SK-N-SH (cell line): ENCODE measurements at regions not wholly inside any gene's neighbourhood (a gene's known extent, or its start where the extent isn't known, plus 50 kb on each side); places are given as distances from the start of the nearest gene placed in this dataset.

Experiments
- CTCF ChIA-PET: fragments of 300-600, 350-600 bp; formaldehyde crosslinking; extraction: SDS; loops from one replicate; lab custom pipeline; 2021; lab: Yijun Ruan, JAX
- POLR2A ChIA-PET: fragments of 350-600 bp; sonication (Branson Sonifier 250); formaldehyde crosslinking; extraction: SDS; loops from one replicate; lab custom pipeline; 2020; ENCODE audit warnings: antibody characterized with exemption, inconsistent platforms; lab: Yijun Ruan, JAX
- DNase-seq: peaks from one replicate; pipeline ENCODE4 v3.0.0; 2012
- H2AFZ ChIP-seq: fragments of 200-600 bp; sonication (generic); 2 replicates; pipeline ENCODE4 v1.8.1; 2016; ENCODE audit warnings: antibody characterized with exemption, mild to moderate bottlenecking, low read depth
- H3F3A ChIP-seq: fragments of 200-600 bp; sonication (generic); replicated peaks from 2 replicates; pipeline ENCODE3; 2016; ENCODE audit warnings: antibody characterized with exemption, mild to moderate bottlenecking; ENCODE audit not compliant: insufficient read depth
- H3K27ac ChIP-seq, 2 experiments: fragments of 200-500 bp in 1 of 2; fragments of 200-600 bp in 1 of 2; sonication (Bioruptor generic) in 1 of 2; sonication (generic), shearing (Covaris generic) in 1 of 2; 2 replicates each; pipeline versions ENCODE4 v1.5.1 to v1.6.1; 2014 to 2016; ENCODE audit warnings: low read depth in 2 of 2, inconsistent platforms in 1 of 2, low read length in 1 of 2, mild to moderate bottlenecking in 1 of 2, mixed read lengths in 1 of 2
- H3K27me3 ChIP-seq: fragments of 200-600 bp; sonication (generic), shearing (Covaris generic); 2 replicates; pipeline ENCODE4 v1.6.1; 2016; ENCODE audit warnings: mixed run types; ENCODE audit not compliant: insufficient read depth
- H3K36me3 ChIP-seq, 2 experiments: fragments of 200-500 bp in 1 of 2; fragments of 200-600 bp in 1 of 2; sonication (Bioruptor generic) in 1 of 2; sonication (generic) in 1 of 2; replicated peaks in 1 of 2; 2 replicates each; pipeline versions ENCODE3 to v1.5.1; 2014 to 2016; ENCODE audit warnings: low read length in 1 of 2, mild to moderate bottlenecking in 1 of 2; ENCODE audit not compliant: insufficient read depth in 2 of 2, control insufficient read depth in 1 of 2
- H3K4me1 ChIP-seq, 2 experiments: fragments of 200-500 bp in 1 of 2; fragments of 200-600 bp in 1 of 2; sonication (Bioruptor generic) in 1 of 2; sonication (generic), shearing (Covaris generic) in 1 of 2; 2 replicates each; pipeline versions ENCODE4 v1.5.1 to v1.6.1; 2014 to 2016; ENCODE audit warnings: low read depth in 1 of 2, low read length in 1 of 2, mixed run types in 1 of 2; ENCODE audit not compliant: insufficient read depth in 2 of 2, control insufficient read depth in 1 of 2
- H3K4me2 ChIP-seq: fragments of 200-600 bp; sonication (generic), shearing (Covaris generic); 2 replicates; pipeline ENCODE4 v1.6.1; 2017; ENCODE audit warnings: mixed run types
- H3K4me3 ChIP-seq, 2 experiments: fragments of 200-500 bp in 1 of 2; fragments of 200-600 bp in 1 of 2; sonication (Bioruptor generic) in 1 of 2; sonication (generic), shearing (Covaris generic) in 1 of 2; 2 replicates each; pipeline versions ENCODE4 v1.5.1 to v1.8.1; 2014 to 2016; ENCODE audit warnings: low read depth in 2 of 2, inconsistent platforms in 1 of 2, low read length in 1 of 2, mild to moderate bottlenecking in 1 of 2, mixed read lengths in 1 of 2, moderate library complexity in 1 of 2
- H3K79me2 ChIP-seq: fragments of 200-600 bp; sonication (generic); 2 replicates; pipeline ENCODE4 v1.8.1; 2017; ENCODE audit warnings: mild to moderate bottlenecking; ENCODE audit not compliant: insufficient read depth
- H3K9ac ChIP-seq: fragments of 200-600 bp; sonication (generic); 2 replicates; pipeline ENCODE4 v1.6.1; 2017; ENCODE audit warnings: mixed run types
- H3K9me2 ChIP-seq: fragments of 200-600 bp; sonication (generic); 2 replicates; pipeline ENCODE4 v1.6.1; 2017; ENCODE audit warnings: mixed run types
- H3K9me3 ChIP-seq: fragments of 200-600 bp; sonication (generic); 2 replicates; pipeline ENCODE4 v1.6.1; 2017; ENCODE audit warnings: mixed run types, mild to moderate bottlenecking, moderate library complexity
- H4K20me1 ChIP-seq: fragments of 200-600 bp; sonication (generic); 2 replicates; pipeline ENCODE4 v1.6.1; 2017; ENCODE audit warnings: mild to moderate bottlenecking, mixed run types; ENCODE audit not compliant: insufficient read depth
- FOSL2 ChIP-seq: IDR thresholded peaks from 2 replicates; pipeline ENCODE4 v1.4.0; 2012; ENCODE audit warnings: low read depth, mild to moderate bottlenecking, moderate library complexity, borderline replicate concordance
- FOXJ3 ChIP-seq: sonication (generic); formaldehyde crosslinking; IDR thresholded peaks from 2 replicates; pipeline ENCODE4 v1.5.1; 2020; ENCODE audit warnings: mild to moderate bottlenecking, missing genetic modification reagents
- FOXM1 ChIP-seq: IDR thresholded peaks from 2 replicates; pipeline ENCODE4 v1.4.0; 2012; ENCODE audit warnings: low read depth, mild to moderate bottlenecking
- GABPA ChIP-seq: IDR thresholded peaks from 2 replicates; pipeline ENCODE4 v1.4.0; 2012; ENCODE audit warnings: low read depth, mild to moderate bottlenecking
- JUND ChIP-seq: IDR thresholded peaks from 2 replicates; pipeline ENCODE4 v1.4.0; 2012
- MXI1 ChIP-seq: IDR thresholded peaks from 2 replicates; pipeline ENCODE4 v1.6.1; 2012; ENCODE audit warnings: mild to moderate bottlenecking, low read depth, low read length, improper control_type of control experiment
- NFIC ChIP-seq: IDR thresholded peaks from 2 replicates; pipeline ENCODE4 v1.4.0; 2012; ENCODE audit warnings: borderline replicate concordance
- POLR2AphosphoS5 ChIP-seq: IDR thresholded peaks from 2 replicates; pipeline ENCODE4 v1.6.1; 2012; ENCODE audit warnings: low read depth, low read length
- RAD21 ChIP-seq: IDR thresholded peaks from 2 replicates; pipeline ENCODE4 v1.6.1; 2012; ENCODE audit warnings: mild to moderate bottlenecking, low read length
- RCOR1 ChIP-seq: fragments of 150-350 bp; IDR thresholded peaks from 2 replicates; pipeline ENCODE4 v1.6.1; 2017; ENCODE audit warnings: antibody characterized with exemption, low read length
- RXRA ChIP-seq: IDR thresholded peaks from 2 replicates; pipeline ENCODE4 v1.4.0; 2012; ENCODE audit warnings: low read depth, mild to moderate bottlenecking, borderline replicate concordance
- SMC3 ChIP-seq: IDR thresholded peaks from 2 replicates; pipeline ENCODE4 v1.6.1; 2012; ENCODE audit warnings: low read depth, low read length, improper control_type of control experiment
- WGBS: methylation state at CpG from one replicate; pipeline ENCODE4 v1.1.6; 2017; ENCODE audit warnings: low lambda C conversion rate; 5-methylcytosine and 5-hydroxymethylcytosine counted together
- TF ChIP-seq, protein P1 (sequence below): IDR thresholded peaks from 2 replicates; pipeline ENCODE4 v1.4.0; 2012; ENCODE audit warnings: low read depth, borderline replicate concordance
- TF ChIP-seq, protein P2 (sequence below): fragments of 150-350 bp; IDR thresholded peaks from 2 replicates; pipeline ENCODE4 v1.6.1; 2016; ENCODE audit warnings: mild to moderate bottlenecking, low read depth, low read length
- TF ChIP-seq, protein P3 (sequence below): IDR thresholded peaks from 2 replicates; pipeline ENCODE4 v1.4.0; 2012; ENCODE audit warnings: low read depth, borderline replicate concordance
- TF ChIP-seq, protein P4 (sequence below): fragments of 200-600 bp; sonication (generic); IDR thresholded peaks from 2 replicates; pipeline ENCODE4 v1.6.1; 2017; ENCODE audit warnings: antibody characterized with exemption, mild to moderate bottlenecking, moderate library complexity
- TF ChIP-seq, protein P5 (sequence below): IDR thresholded peaks from 2 replicates; pipeline ENCODE4 v1.4.0; 2012; ENCODE audit warnings: low read depth

DNA sequence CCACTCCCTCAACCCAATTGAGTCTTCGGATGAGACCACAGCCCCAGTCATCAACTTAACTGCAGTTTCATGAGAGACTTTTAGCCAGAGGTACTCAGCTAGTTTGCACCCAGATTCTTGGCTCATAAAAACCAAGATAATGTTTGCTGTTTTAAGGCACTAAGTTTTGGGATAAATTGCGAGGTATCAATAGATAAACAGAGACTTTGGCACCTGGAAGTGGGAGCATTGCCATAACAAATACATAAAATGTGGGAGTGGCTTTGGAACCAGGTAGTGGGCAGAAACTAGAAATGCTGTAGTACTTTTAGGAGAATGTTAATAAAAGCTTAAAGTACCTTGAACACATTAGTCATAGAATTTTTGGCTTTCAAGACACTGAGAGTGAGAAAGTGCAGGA is 439.8 kb downstream of the SH3GL2 start:
- Histone ChIP-seq H3K79me2 (no peaks in the 10 kb centered on the region), H3K4me3 (no peak overlapping the region), H3K27me3 (peaks cover 5% of the 10 kb centered on the region; the same call in 1 of the 2 replicates), H3K9me3 (no peaks in the 10 kb centered on the region), H3K9ac (no peak overlapping the region), H3K27ac (no peak overlapping the region), H3K36me3 (no peaks in the 10 kb centered on the region), H4K20me1 (no peaks in the 10 kb centered on the region), H3K9me2 (no peaks in the 10 kb centered on the region), H3F3A (no peaks in the 10 kb centered on the region), H3K4me2 (no peak overlapping the region), H3K4me1 (no peaks in the 10 kb centered on the region), H2AFZ (no peak overlapping the region)
- TF ChIP-seq GABPA (no peak), JUND (no peak), RXRA (no peak), POLR2AphosphoS5 (no peak), RCOR1 (no peak)
- TF ChIP-seq, protein P1, sequence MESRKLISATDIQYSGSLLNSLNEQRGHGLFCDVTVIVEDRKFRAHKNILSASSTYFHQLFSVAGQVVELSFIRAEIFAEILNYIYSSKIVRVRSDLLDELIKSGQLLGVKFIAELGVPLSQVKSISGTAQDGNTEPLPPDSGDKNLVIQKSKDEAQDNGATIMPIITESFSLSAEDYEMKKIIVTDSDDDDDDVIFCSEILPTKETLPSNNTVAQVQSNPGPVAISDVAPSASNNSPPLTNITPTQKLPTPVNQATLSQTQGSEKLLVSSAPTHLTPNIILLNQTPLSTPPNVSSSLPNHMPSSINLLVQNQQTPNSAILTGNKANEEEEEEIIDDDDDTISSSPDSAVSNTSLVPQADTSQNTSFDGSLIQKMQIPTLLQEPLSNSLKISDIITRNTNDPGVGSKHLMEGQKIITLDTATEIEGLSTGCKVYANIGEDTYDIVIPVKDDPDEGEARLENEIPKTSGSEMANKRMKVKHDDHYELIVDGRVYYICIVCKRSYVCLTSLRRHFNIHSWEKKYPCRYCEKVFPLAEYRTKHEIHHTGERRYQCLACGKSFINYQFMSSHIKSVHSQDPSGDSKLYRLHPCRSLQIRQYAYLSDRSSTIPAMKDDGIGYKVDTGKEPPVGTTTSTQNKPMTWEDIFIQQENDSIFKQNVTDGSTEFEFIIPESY: no peak
- TF ChIP-seq, protein P2, sequence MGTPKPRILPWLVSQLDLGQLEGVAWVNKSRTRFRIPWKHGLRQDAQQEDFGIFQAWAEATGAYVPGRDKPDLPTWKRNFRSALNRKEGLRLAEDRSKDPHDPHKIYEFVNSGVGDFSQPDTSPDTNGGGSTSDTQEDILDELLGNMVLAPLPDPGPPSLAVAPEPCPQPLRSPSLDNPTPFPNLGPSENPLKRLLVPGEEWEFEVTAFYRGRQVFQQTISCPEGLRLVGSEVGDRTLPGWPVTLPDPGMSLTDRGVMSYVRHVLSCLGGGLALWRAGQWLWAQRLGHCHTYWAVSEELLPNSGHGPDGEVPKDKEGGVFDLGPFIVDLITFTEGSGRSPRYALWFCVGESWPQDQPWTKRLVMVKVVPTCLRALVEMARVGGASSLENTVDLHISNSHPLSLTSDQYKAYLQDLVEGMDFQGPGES: no peak
- TF ChIP-seq, protein P3, sequence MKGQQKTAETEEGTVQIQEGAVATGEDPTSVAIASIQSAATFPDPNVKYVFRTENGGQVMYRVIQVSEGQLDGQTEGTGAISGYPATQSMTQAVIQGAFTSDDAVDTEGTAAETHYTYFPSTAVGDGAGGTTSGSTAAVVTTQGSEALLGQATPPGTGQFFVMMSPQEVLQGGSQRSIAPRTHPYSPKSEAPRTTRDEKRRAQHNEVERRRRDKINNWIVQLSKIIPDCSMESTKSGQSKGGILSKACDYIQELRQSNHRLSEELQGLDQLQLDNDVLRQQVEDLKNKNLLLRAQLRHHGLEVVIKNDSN: no peak
- TF ChIP-seq, protein P4, sequence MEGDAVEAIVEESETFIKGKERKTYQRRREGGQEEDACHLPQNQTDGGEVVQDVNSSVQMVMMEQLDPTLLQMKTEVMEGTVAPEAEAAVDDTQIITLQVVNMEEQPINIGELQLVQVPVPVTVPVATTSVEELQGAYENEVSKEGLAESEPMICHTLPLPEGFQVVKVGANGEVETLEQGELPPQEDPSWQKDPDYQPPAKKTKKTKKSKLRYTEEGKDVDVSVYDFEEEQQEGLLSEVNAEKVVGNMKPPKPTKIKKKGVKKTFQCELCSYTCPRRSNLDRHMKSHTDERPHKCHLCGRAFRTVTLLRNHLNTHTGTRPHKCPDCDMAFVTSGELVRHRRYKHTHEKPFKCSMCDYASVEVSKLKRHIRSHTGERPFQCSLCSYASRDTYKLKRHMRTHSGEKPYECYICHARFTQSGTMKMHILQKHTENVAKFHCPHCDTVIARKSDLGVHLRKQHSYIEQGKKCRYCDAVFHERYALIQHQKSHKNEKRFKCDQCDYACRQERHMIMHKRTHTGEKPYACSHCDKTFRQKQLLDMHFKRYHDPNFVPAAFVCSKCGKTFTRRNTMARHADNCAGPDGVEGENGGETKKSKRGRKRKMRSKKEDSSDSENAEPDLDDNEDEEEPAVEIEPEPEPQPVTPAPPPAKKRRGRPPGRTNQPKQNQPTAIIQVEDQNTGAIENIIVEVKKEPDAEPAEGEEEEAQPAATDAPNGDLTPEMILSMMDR: no peak
- ChIA-PET POLR2A (no interaction called here), CTCF (no interaction called here)
- DNase-seq: no peak
- 0% methylated on average over 2 of the region's 2 CpGs for WGBS

DNA sequence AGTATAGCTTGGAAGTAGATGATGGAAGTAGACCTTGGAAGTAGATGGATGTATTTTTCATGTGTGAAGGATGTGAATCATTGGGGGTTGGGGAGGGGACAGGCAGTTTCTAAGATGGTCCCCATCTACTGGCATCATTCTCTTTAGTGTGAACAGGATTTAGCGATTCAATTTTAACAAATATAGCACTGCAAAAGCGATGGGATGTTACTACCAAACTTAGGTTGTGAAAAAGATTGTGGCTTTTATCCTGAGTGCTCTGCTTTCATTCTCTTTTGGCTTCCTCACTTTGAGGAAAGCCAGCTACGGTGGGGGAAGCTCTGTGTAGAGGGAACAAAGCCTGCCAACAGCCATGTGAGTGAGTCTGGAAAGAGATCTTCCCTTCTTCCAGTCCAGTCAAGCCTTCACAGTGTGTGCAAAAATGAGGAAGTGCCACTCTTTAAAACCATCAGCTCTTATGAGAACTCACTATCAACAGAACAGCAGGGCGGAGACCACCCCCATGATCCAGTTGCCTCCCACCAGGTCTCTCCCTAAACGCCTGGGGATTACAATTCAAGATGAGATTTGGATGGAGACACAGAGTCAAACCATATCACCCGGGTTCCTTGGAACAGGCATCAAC is 441.4 kb downstream of the SH3GL2 start:
- H3K4me3 ChIP-seq: no peak overlapping the region
- H3K27ac ChIP-seq: no peak overlapping the region
- H3K36me3 ChIP-seq: no peaks in the 10 kb centered on the region
- DNase-seq: no peak
- 0% methylated on average over 6 of the region's 6 CpGs for WGBS
- no peaks in the 10 kb centered on the region for H3F3A ChIP-seq
- no peaks in the 10 kb centered on the region for H4K20me1 ChIP-seq
- no peaks in the 10 kb centered on the region for H3K9me3 ChIP-seq
- ChIA-PET CTCF (no interaction called here), POLR2A (no interaction called here)
- no peak overlapping the region for H3K4me2 ChIP-seq
- H3K9me2 ChIP-seq: no peaks in the 10 kb centered on the region
- H3K27me3 ChIP-seq: peaks cover 5% of the 10 kb centered on the region; the same call in 1 of the 2 replicates
- no peak overlapping the region for H2AFZ ChIP-seq
- no peaks in the 10 kb centered on the region for H3K79me2 ChIP-seq
- no peak overlapping the region for H3K9ac ChIP-seq
- H3K4me1 ChIP-seq: no peaks in the 10 kb centered on the region
- TF ChIP-seq FOXJ3: no peak
- TF ChIP-seq, protein P4: no peak
- no peak for TF ChIP-seq RXRA
- TF ChIP-seq, protein P5, sequence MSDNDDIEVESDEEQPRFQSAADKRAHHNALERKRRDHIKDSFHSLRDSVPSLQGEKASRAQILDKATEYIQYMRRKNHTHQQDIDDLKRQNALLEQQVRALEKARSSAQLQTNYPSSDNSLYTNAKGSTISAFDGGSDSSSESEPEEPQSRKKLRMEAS: no peak
- no peak for TF ChIP-seq MXI1
- TF ChIP-seq FOSL2: no peak
- TF ChIP-seq, protein P1: no peak
- no peak for TF ChIP-seq FOXM1
- TF ChIP-seq RAD21: no peak
- no peak for TF ChIP-seq SMC3
- no peak for TF ChIP-seq NFIC
